ENCODE measurements at regions not wholly inside any gene's neighbourhood (a gene's known extent, or its start where the extent isn't known, plus 50 kb on each side); places are given as distances from the start of the nearest gene placed in this dataset.

DNA sequence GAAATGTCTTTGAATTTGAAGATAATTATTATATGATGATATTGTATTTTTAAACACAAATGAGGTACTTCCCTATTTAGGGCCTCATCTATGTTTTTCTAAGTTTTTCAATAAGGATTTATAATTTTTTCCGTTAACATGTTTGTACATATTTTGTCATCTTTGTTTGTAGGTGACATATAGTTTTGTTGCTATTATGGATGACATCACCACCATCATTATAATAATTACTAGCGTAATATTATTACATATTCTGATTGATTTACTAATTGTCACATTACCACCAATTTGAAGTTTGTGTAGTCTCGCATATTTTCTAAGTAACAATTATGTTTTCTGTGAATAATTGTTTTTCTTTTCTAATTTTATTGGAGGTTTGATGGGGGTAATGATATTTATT, 147.2 kb upstream of the DAAM1 start:
- H3K4me3 ChIP-seq (ENCODE audit: control extremely low read depth in 1 of 5, extremely low read depth in 1 of 5, insufficient read depth in 1 of 5, low read depth in 2 of 5, low read length in 4 of 5): no peak overlapping the region
- no CpG with 5 or more reads among the region's 3 CpGs for WGBS (ENCODE audit: insufficient coverage)
- H3K9me3 ChIP-seq (ENCODE audit: control extremely low read depth in 1 of 3, control insufficient read depth in 2 of 3, insufficient read depth in 1 of 3, low read length in 2 of 3): no peaks in the 10 kb centered on the region
- intact Hi-C loops (cut with micrococcal nuclease): no loop called here
- no peaks in the 10 kb centered on the region for H3K4me1 ChIP-seq (ENCODE audit: control insufficient read depth in 2 of 2, insufficient read depth in 2 of 2, low read length in 2 of 2)
- H3K9ac ChIP-seq (ENCODE audit: low read length): no peak overlapping the region
- Mint-ChIP-seq H3K4me3 (no peak overlapping the region), H3K9me3 (ENCODE audit: insufficient read depth) (no peaks in the 10 kb centered on the region), H3K27me3 (no peaks in the 10 kb centered on the region), H3K4me1 (no peaks in the 10 kb centered on the region), H3K27ac (no peak overlapping the region)
- no peak overlapping the region for H3K4me2 ChIP-seq (replicated peaks; ENCODE audit: low read depth, low read length, poor library complexity, severe bottlenecking)
- no peak overlapping the region for H3K27ac ChIP-seq (ENCODE audit: low read length in 2 of 2)
- H3K79me2 ChIP-seq (ENCODE audit: control insufficient read depth, insufficient read depth, low read length): no peaks in the 10 kb centered on the region
- H3K36me3 ChIP-seq (replicated peaks in 1 of 2; ENCODE audit: control extremely low read depth in 1 of 2, control insufficient read depth in 1 of 2, extremely low read depth in 1 of 2, insufficient read depth in 2 of 2, low read length in 1 of 2): no peaks in the 10 kb centered on the region
- ATAC-seq (ENCODE audit: low read depth) (no peak), DNase-seq (no peak)
- no peaks in the 10 kb centered on the region for H4K20me1 ChIP-seq (ENCODE audit: control insufficient read depth, insufficient read depth, low read length, poor library complexity, severe bottlenecking)
- CTCF ChIA-PET: no interaction called here
- POLR2A ChIA-PET: no interaction called here
- no peaks in the 10 kb centered on the region for H3K27me3 ChIP-seq (replicated peaks in 1 of 4; ENCODE audit: control extremely low read depth in 1 of 4, control insufficient read depth in 3 of 4, insufficient read depth in 4 of 4, low read length in 3 of 4)
- no peak overlapping the region for H2AFZ ChIP-seq (ENCODE audit: insufficient read depth, low read depth, low read length, poor library complexity, severe bottlenecking)
- TF ChIP-seq EZH2 (IDR thresholded peaks at IDR 0.05; ENCODE audit: borderline replicate concordance, insufficient read depth, low read depth, low read length, poor library complexity, severe bottlenecking): no peak
- no peak for TF ChIP-seq CTCF (IDR thresholded peaks at IDR 0.05)

- Histone ChIP-seq H3K4me2 (replicated peaks; ENCODE audit: low read depth, low read length, poor library complexity, severe bottlenecking) (no peak overlapping the region), H3K4me3 (ENCODE audit: control extremely low read depth in 1 of 5, extremely low read depth in 1 of 5, insufficient read depth in 1 of 5, low read depth in 2 of 5, low read length in 4 of 5) (no peak overlapping the region), H3K27ac (ENCODE audit: low read length in 2 of 2) (no peak overlapping the region), H3K9ac (ENCODE audit: low read length) (no peak overlapping the region), H3K4me1 (ENCODE audit: control insufficient read depth in 2 of 2, insufficient read depth in 2 of 2, low read length in 2 of 2) (no peaks in the 10 kb centered on the region), H3K36me3 (replicated peaks in 1 of 2; ENCODE audit: control extremely low read depth in 1 of 2, control insufficient read depth in 1 of 2, extremely low read depth in 1 of 2, insufficient read depth in 2 of 2, low read length in 1 of 2) (no peaks in the 10 kb centered on the region), H3K27me3 (replicated peaks in 1 of 4; ENCODE audit: control extremely low read depth in 1 of 4, control insufficient read depth in 3 of 4, insufficient read depth in 4 of 4, low read length in 3 of 4) (no peaks in the 10 kb centered on the region), H3K9me3 (ENCODE audit: control extremely low read depth in 1 of 3, control insufficient read depth in 2 of 3, insufficient read depth in 1 of 3, low read length in 2 of 3) (no peaks in the 10 kb centered on the region), H3K79me2 (ENCODE audit: control insufficient read depth, insufficient read depth, low read length) (no peaks in the 10 kb centered on the region), H4K20me1 (ENCODE audit: control insufficient read depth, insufficient read depth, low read length, poor library complexity, severe bottlenecking) (no peaks in the 10 kb centered on the region), H2AFZ (ENCODE audit: insufficient read depth, low read depth, low read length, poor library complexity, severe bottlenecking) (no peak overlapping the region)
- intact Hi-C loops (cut with micrococcal nuclease): no loop called here
- ChIA-PET POLR2A (no interaction called here), CTCF (interaction anchor here (0.9 kb wide), 1 partner anchor 11 kb away, joined by 3 read pairs; no protein-coding TSS in a partner anchor)
- Mint-ChIP-seq H3K27me3 (peaks cover 7% of the 10 kb centered on the region), H3K4me1 (no peaks in the 10 kb centered on the region), H3K4me3 (no peak overlapping the region), H3K27ac (no peak overlapping the region), H3K9me3 (ENCODE audit: insufficient read depth) (no peaks in the 10 kb centered on the region)
- no peak for TF ChIP-seq EZH2 (IDR thresholded peaks at IDR 0.05; ENCODE audit: borderline replicate concordance, insufficient read depth, low read depth, low read length, poor library complexity, severe bottlenecking)
- no peak for TF ChIP-seq CTCF (IDR thresholded peaks at IDR 0.05)
- ATAC-seq (ENCODE audit: low read depth): no peak
- WGBS (ENCODE audit: insufficient coverage): 93% methylated on average over 4 of the region's 6 CpGs
- DNase-seq: no peak
Measured at GRCh38 chr14:59044707-59045106, 143.8 kb upstream of the DAAM1 start.

All from B cell (primary cell).